T-cell (primary cell): ENCODE measurements at regions not wholly inside any gene's neighbourhood (a gene's known extent, or its start where the extent isn't known, plus 50 kb on each side); places are given as distances from the start of the nearest gene placed in this dataset.
"Not testable (repeated sequence)": the region's sequence is repeated elsewhere in the genome, so short reads cannot be mapped to it uniquely, and the experiment has no call there.

ENCODE experiments used
- ATAC-seq, 4 experiments: fragments of 200-7000 bp in 3 of 4; fragments of 150-1000 bp in 1 of 4; cut with Tn5 transposase; replicated peaks in 1 of 4; 1 replicate in 3 of 4; 2 replicates in 1 of 4; pipeline ENCODE4 v1.10.0; 2021; ENCODE audit warnings: moderate library complexity in 3 of 4, mild to moderate bottlenecking in 2 of 4, moderate number of reproducible peaks in 1 of 4
- CTCF ChIA-PET, 2 donors: fragments of 300-600 bp; sonication (Branson Sonifier 250); formaldehyde crosslinking; loops; one replicate each; lab custom pipeline; 2022; ENCODE audit warnings: antibody characterized with exemption in 2 of 2; lab: Charles Lee
- POLR2A ChIA-PET, 2 donors: fragments of 300-600 bp; sonication (Branson Sonifier 250); formaldehyde crosslinking; loops; one replicate each; lab custom pipeline; 2022; ENCODE audit warnings: antibody characterized with exemption in 2 of 2; lab: Charles Lee
- DNase-seq, 35 experiments: peaks; one replicate each; pipeline versions ENCODE4 v3.0.0 to v3.0.0-alpha.2; 2013 to 2023
- H3K27ac ChIP-seq: one replicate; pipeline ENCODE4 v1.5.1; 2013; ENCODE audit warnings: low read length
- H3K27me3 ChIP-seq, 2 experiments: replicated peaks in 1 of 2; 1 replicate in 1 of 2; 2 replicates in 1 of 2; pipeline versions ENCODE4 v1.6.1 to v1.7.0; 2013; ENCODE audit warnings: low read length in 1 of 2, mixed read lengths in 1 of 2; ENCODE audit not compliant: control insufficient read depth in 2 of 2, insufficient read depth in 2 of 2; ENCODE audit errors: extremely low read depth in 1 of 2
- H3K36me3 ChIP-seq, 2 donors: 1 replicate in 1 of 2; 2 replicates in 1 of 2; pipeline versions ENCODE4 v1.6.1 to v1.7.0; 2013; ENCODE audit warnings: low read length in 1 of 2; ENCODE audit not compliant: control insufficient read depth in 2 of 2, insufficient read depth in 1 of 2; ENCODE audit errors: extremely low read depth in 1 of 2
- H3K4me1 ChIP-seq, 2 experiments: 1 replicate in 1 of 2; 2 replicates in 1 of 2; pipeline versions ENCODE4 v1.6.1 to v1.7.0; 2013; ENCODE audit warnings: low read length in 2 of 2, mixed read lengths in 1 of 2; ENCODE audit not compliant: insufficient read depth in 2 of 2, control insufficient read depth in 1 of 2; ENCODE audit errors: extremely low read depth in 1 of 2
- H3K4me3 ChIP-seq, 2 donors: 1 replicate in 1 of 2; 2 replicates in 1 of 2; pipeline versions ENCODE4 v1.5.1 to v1.7.0; 2013; ENCODE audit warnings: mild to moderate bottlenecking in 2 of 2, low read length in 1 of 2, moderate library complexity in 1 of 2; ENCODE audit not compliant: control insufficient read depth in 1 of 2; ENCODE audit errors: extremely low read depth in 1 of 2
- H3K9me3 ChIP-seq: 2 replicates; pipeline ENCODE4 v1.7.0; 2013
- H3K27ac Mint-ChIP-seq, 2 donors: one replicate each; pipeline ENCODE4 v1.8.0; 2020 to 2021; ENCODE audit warnings: mild to moderate bottlenecking in 2 of 2, mixed read lengths in 2 of 2
- H3K27me3 Mint-ChIP-seq, 2 donors: one replicate each; pipeline ENCODE4 v1.8.0; 2021 to 2022; ENCODE audit warnings: mixed read lengths in 2 of 2
- H3K36me3 Mint-ChIP-seq: one replicate; pipeline ENCODE4 v1.8.0; 2021; ENCODE audit warnings: mixed read lengths
- H3K4me1 Mint-ChIP-seq, 3 donors: one replicate each; pipeline ENCODE4 v1.8.0; 2020 to 2022; ENCODE audit warnings: mixed read lengths in 3 of 3, mild to moderate bottlenecking in 1 of 3
- H3K4me3 Mint-ChIP-seq, 3 donors: one replicate each; pipeline ENCODE4 v1.8.0; 2020 to 2022; ENCODE audit warnings: mild to moderate bottlenecking in 3 of 3, mixed read lengths in 3 of 3, moderate library complexity in 3 of 3
- H3K9me3 Mint-ChIP-seq, 3 donors: one replicate each; pipeline ENCODE4 v1.8.0; 2020 to 2022; ENCODE audit warnings: mixed read lengths in 3 of 3
- WGBS: methylation state at CpG from one replicate; pipeline ENCODE4 v1.1.5; 2013; ENCODE audit warnings: missing lambda C conversion rate; ENCODE audit not compliant: insufficient coverage; 5-methylcytosine and 5-hydroxymethylcytosine counted together

GRCh38 chr4:52376132-52376704, 282.9 kb downstream of the USP46 start:
- Histone ChIP-seq H3K36me3 (no peaks in the 10 kb centered on the region), H3K9me3 (no peaks in the 10 kb centered on the region), H3K27me3 (peaks cover 0 to 16% of the 10 kb centered on the region in 2 experiments), H3K4me3 (no peak overlapping the region), H3K4me1 (no peaks in the 10 kb centered on the region), H3K27ac (no peak overlapping the region)
- ATAC-seq (no peak), DNase-seq (peak in 6 of 35 experiments; percentile 1 to 49 (median 3))
- Mint-ChIP-seq H3K4me1 (no peaks in the 10 kb centered on the region), H3K9me3 (no peaks in the 10 kb centered on the region), H3K36me3 (no peaks in the 10 kb centered on the region), H3K27ac (no peak overlapping the region), H3K4me3 (no peak overlapping the region), H3K27me3 (peaks cover 20 to 23% of the 10 kb centered on the region in 2 donors)
- CTCF ChIA-PET, result interaction anchor here (0.5 to 2.0 kb wide), 12 partner anchors 8 to 1858 kb away, joined by 3 to 12 read pairs (median 3); no protein-coding TSS in a partner anchor
- WGBS, result 100% methylated on average over 1 of the region's 7 CpGs
- POLR2A ChIA-PET, result interaction anchor here in 1 of 2 donors (0.7 kb wide), 1 partner anchor 439 kb away, joined by 3 read pairs; no protein-coding TSS in a partner anchor

GRCh38 chr4:52377563-52377962, 281.5 kb downstream of the USP46 start:
- Histone ChIP-seq H3K36me3 (no peaks in the 10 kb centered on the region), H3K9me3 (no peaks in the 10 kb centered on the region), H3K27ac (no peak overlapping the region), H3K4me3 (no peak overlapping the region), H3K4me1 (no peaks in the 10 kb centered on the region), H3K27me3 (peaks cover 0 to 16% of the 10 kb centered on the region in 2 experiments)
- CTCF ChIA-PET, result interaction anchor here in 1 of 2 donors (1.0 kb wide), 1 partner anchor 1856 kb away, joined by 3 read pairs; no protein-coding TSS in a partner anchor
- Mint-ChIP-seq H3K4me1 (no peaks in the 10 kb centered on the region), H3K4me3 (no peak overlapping the region), H3K9me3 (no peaks in the 10 kb centered on the region), H3K27me3 (peaks cover 20 to 23% of the 10 kb centered on the region in 2 donors), H3K27ac (no peak overlapping the region), H3K36me3 (no peaks in the 10 kb centered on the region)
- POLR2A ChIA-PET, result no interaction called here
- DNase-seq (no peak), ATAC-seq (no peak)
- 96% methylated on average over 9 of the region's 9 CpGs for WGBS

- no peak overlapping the region for H3K4me3 Mint-ChIP-seq
- 100% methylated on average over 1 of the region's 4 CpGs for WGBS
- POLR2A ChIA-PET, result interaction anchor here in 1 of 2 donors (0.6 kb wide), 1 partner anchor 11 kb away, joined by 3 read pairs; no protein-coding TSS in a partner anchor
- no peak overlapping the region for H3K27ac Mint-ChIP-seq
- H3K27ac ChIP-seq, result no peak overlapping the region
- peaks cover 0 to 3% of the 10 kb centered on the region in 2 experiments for H3K27me3 ChIP-seq
- H3K27me3 Mint-ChIP-seq, result peaks cover 3 to 5% of the 10 kb centered on the region in 2 donors
- no peaks in the 10 kb centered on the region for H3K4me1 Mint-ChIP-seq
- H3K4me3 ChIP-seq, result no peak overlapping the region
- ATAC-seq, result no peak
- peaks cover 0 to 21% (median 18%) of the 10 kb centered on the region in 3 donors for H3K9me3 Mint-ChIP-seq
- no peaks in the 10 kb centered on the region for H3K9me3 ChIP-seq
- no peaks in the 10 kb centered on the region for H3K4me1 ChIP-seq
- CTCF ChIA-PET, result no interaction called here
- no peaks in the 10 kb centered on the region for H3K36me3 ChIP-seq
- DNase-seq, result no peak
- H3K36me3 Mint-ChIP-seq, result no peaks in the 10 kb centered on the region
Measured at GRCh38 chr4:52407545-52407944, 251.6 kb downstream of the USP46 start.

GRCh38 chr4:52408032-52408431, 251.1 kb downstream of the USP46 start:
- H3K4me1 ChIP-seq, result no peaks in the 10 kb centered on the region
- Mint-ChIP-seq H3K9me3 (peaks cover 0 to 26% (median 18%) of the 10 kb centered on the region in 3 donors), H3K36me3 (no peaks in the 10 kb centered on the region), H3K27ac (no peak overlapping the region), H3K27me3 (peaks cover 3 to 5% of the 10 kb centered on the region in 2 donors), H3K4me1 (no peaks in the 10 kb centered on the region), H3K4me3 (no peak overlapping the region)
- no peak for DNase-seq
- ChIA-PET POLR2A (interaction anchor here in 1 of 2 donors (0.6 kb wide), 1 partner anchor 11 kb away, joined by 3 read pairs; no protein-coding TSS in a partner anchor), CTCF (no interaction called here)
- no peak for ATAC-seq
- WGBS, result 100% methylated on average over 1 of the region's 1 CpG
- H3K9me3 ChIP-seq, result no peaks in the 10 kb centered on the region
- no peak overlapping the region for H3K27ac ChIP-seq
- H3K36me3 ChIP-seq, result no peaks in the 10 kb centered on the region
- H3K27me3 ChIP-seq, result peaks cover 0 to 3% of the 10 kb centered on the region in 2 experiments
- no peak overlapping the region for H3K4me3 ChIP-seq

- ATAC-seq, result no peak
- H3K4me1 ChIP-seq, result no peaks in the 10 kb centered on the region
- Mint-ChIP-seq H3K9me3 (peaks cover 0 to 27% (median 18%) of the 10 kb centered on the region in 3 donors), H3K4me3 (no peak overlapping the region), H3K27me3 (peaks cover 3 to 5% of the 10 kb centered on the region in 2 donors), H3K27ac (no peak overlapping the region), H3K4me1 (no peaks in the 10 kb centered on the region), H3K36me3 (no peaks in the 10 kb centered on the region)
- POLR2A ChIA-PET, result no interaction called here
- CTCF ChIA-PET, result no interaction called here
- WGBS, result 90% methylated on average over 6 of the region's 6 CpGs
- no peak overlapping the region for H3K27ac ChIP-seq
- no peaks in the 10 kb centered on the region for H3K9me3 ChIP-seq
- peaks cover 0 to 3% of the 10 kb centered on the region in 2 experiments for H3K27me3 ChIP-seq
- DNase-seq, result no peak
- no peaks in the 10 kb centered on the region for H3K36me3 ChIP-seq
- no peak overlapping the region for H3K4me3 ChIP-seq
Measured at GRCh38 chr4:52408471-52408870, 250.6 kb downstream of the USP46 start.

- POLR2A ChIA-PET, H3K27me3 ChIP-seq, ATAC-seq, H3K36me3 ChIP-seq, H3K4me1 Mint-ChIP-seq, H3K27ac ChIP-seq, H3K27ac Mint-ChIP-seq, DNase-seq, H3K4me3 Mint-ChIP-seq, H3K27me3 Mint-ChIP-seq, H3K4me1 ChIP-seq, CTCF ChIA-PET, H3K36me3 Mint-ChIP-seq, H3K9me3 ChIP-seq, H3K4me3 ChIP-seq: not testable (repeated sequence)
- peaks cover 0 to 27% (median 18%) of the 10 kb centered on the region in 3 donors for H3K9me3 Mint-ChIP-seq
- WGBS, result 93% methylated on average over 17 of the region's 18 CpGs
Measured at GRCh38 chr4:52409766-52410165, 249.3 kb downstream of the USP46 start.
